Psoas muscle (tissue), 7 donors: ENCODE measurements at regions not wholly inside any gene's neighbourhood (a gene's known extent, or its start where the extent isn't known, plus 50 kb on each side); places are given as distances from the start of the nearest gene placed in this dataset.

Source experiments
- ATAC-seq, 4 donors: fragments of 200-7000 bp; cut with Tn5 transposase; one replicate each; pipeline ENCODE4 v1.9.1; 2020; ENCODE audit warnings: moderate library complexity in 3 of 4, mild to moderate bottlenecking in 2 of 4
- DNase-seq, 2 donors: peaks; one replicate each; pipeline ENCODE4 v3.0.0-alpha.2; 2020
- H3K27ac ChIP-seq: fragments of 200-600 bp; one replicate; pipeline ENCODE4 v1.8.0; 2022
- H3K27me3 ChIP-seq, 3 donors: fragments of 200-600 bp in 1 of 3; one replicate each; pipeline versions ENCODE4 v1.6.1 to v1.8.0; 2013 to 2022; ENCODE audit warnings: low read length in 2 of 3, mild to moderate bottlenecking in 2 of 3, moderate library complexity in 1 of 3; ENCODE audit not compliant: insufficient read depth in 3 of 3
- H3K36me3 ChIP-seq, 2 donors: fragments of 200-600 bp in 1 of 2; one replicate each; pipeline versions ENCODE4 v1.6.1 to v1.8.0; 2013 to 2022; ENCODE audit warnings: low read depth in 1 of 2, mild to moderate bottlenecking in 1 of 2, moderate library complexity in 1 of 2; ENCODE audit not compliant: insufficient read depth in 1 of 2
- H3K4me1 ChIP-seq: fragments of 200-600 bp; one replicate; pipeline ENCODE4 v1.8.0; 2022
- H3K4me3 ChIP-seq: fragments of 200-600 bp; one replicate; pipeline ENCODE4 v1.8.0; 2022; ENCODE audit warnings: mild to moderate bottlenecking
- H3K9me3 ChIP-seq: fragments of 200-600 bp; one replicate; pipeline ENCODE4 v1.8.0; 2022
- CTCF ChIP-seq: fragments of 200-600 bp; IDR thresholded peaks from one replicate; pipeline ENCODE4 v1.8.0; 2022; ENCODE audit warnings: antibody characterized with exemption
- WGBS, 3 donors: extraction: QIAGEN DNeasy Blood & Tissue Kit; methylation state at CpG; one replicate each; pipeline versions ENCODE4 v1.1.6 to v1.1.7; 2013; 5-methylcytosine and 5-hydroxymethylcytosine counted together
- intact Hi-C, 2 donors: fragments of 100-400 bp; cut with DNase I; formaldehyde crosslinking; loops; one replicate each; pipeline versions ENCODE4 v1.11.0 to v1.14.2; 2022
- donor health status: healthy with polysubstance abuse.
- donor health status: DM: no; HTN: no; CAD: no; lungs with moderate emphysema.
- donor health status: Bipolar disorder and iron deficiency.
- donor health status: healthy.
- donor health status: DM: yes; HTN: yes; CAD: no.
- donor health status: DM: no; HTN: no; CAD: no.
- donor health status: DM: yes; HTN: yes; CAD: no.

GRCh38 chr14:101352567-101352966 is 208.7 kb upstream of the DIO3 start:
- ATAC-seq, result no peak
- no peaks in the 10 kb centered on the region for H3K9me3 ChIP-seq
- intact Hi-C loops, result no loop called here
- H3K27ac ChIP-seq, result no peak overlapping the region
- no peak overlapping the region for H3K4me3 ChIP-seq
- WGBS, 3 donors, result 89 to 91% (median 91%) methylated on average over 8 of the region's 8 CpGs
- no peaks in the 10 kb centered on the region for H3K4me1 ChIP-seq
- H3K36me3 ChIP-seq, result no peaks in the 10 kb centered on the region
- DNase-seq, result no peak
- no peak for TF ChIP-seq CTCF
- peaks cover 0 to 2% (median 0%) of the 10 kb centered on the region in 3 donors for H3K27me3 ChIP-seq

GRCh38 chr14:101353422-101353821 is 207.9 kb upstream of the DIO3 start:
- H3K9me3 ChIP-seq, result no peaks in the 10 kb centered on the region
- ATAC-seq (no peak), DNase-seq (no peak)
- H3K36me3 ChIP-seq, result no peaks in the 10 kb centered on the region
- WGBS, 3 donors, result 75 to 83% (median 77%) methylated on average over 2 of the region's 2 CpGs
- intact Hi-C loops, result no loop called here
- H3K4me3 ChIP-seq, result no peak overlapping the region
- H3K4me1 ChIP-seq, result no peaks in the 10 kb centered on the region
- TF ChIP-seq CTCF, result no peak
- peaks cover 0 to under 1% (median 0%) of the 10 kb centered on the region in 3 donors for H3K27me3 ChIP-seq
- no peak overlapping the region for H3K27ac ChIP-seq

GRCh38 chr14:101354726-101355125 is 206.6 kb upstream of the DIO3 start:
- ATAC-seq (no peak), DNase-seq (no peak)
- intact Hi-C loops, result no loop called here

GRCh38 chr14:101355284-101355683 is 206.0 kb upstream of the DIO3 start:
- intact Hi-C loops, result no loop called here
- TF ChIP-seq CTCF, result no peak
- no peaks in the 10 kb centered on the region for H3K36me3 ChIP-seq
- H3K4me1 ChIP-seq, result no peaks in the 10 kb centered on the region
- no peaks in the 10 kb centered on the region for H3K9me3 ChIP-seq
- DNase-seq (no peak), ATAC-seq (no peak)
- peaks cover 0 to 12% (median 0%) of the 10 kb centered on the region in 3 donors for H3K27me3 ChIP-seq
- no peak overlapping the region for H3K4me3 ChIP-seq
- 76 to 79% (median 76%) methylated on average over 5 of the region's 5 CpGs for WGBS, 3 donors
- no peak overlapping the region for H3K27ac ChIP-seq

More at GRCh38 chr14:101354726-101355125, 206.6 kb upstream of the DIO3 start:
- H3K4me1 ChIP-seq, result no peaks in the 10 kb centered on the region
- H3K36me3 ChIP-seq, result no peaks in the 10 kb centered on the region
- 78 to 89% (median 87%) methylated on average over 2 of the region's 2 CpGs for WGBS, 3 donors
- H3K27ac ChIP-seq, result no peak overlapping the region
- no peak for TF ChIP-seq CTCF
- H3K27me3 ChIP-seq, result peaks cover 0 to 10% (median 0%) of the 10 kb centered on the region in 3 donors
- no peak overlapping the region for H3K4me3 ChIP-seq
- H3K9me3 ChIP-seq, result no peaks in the 10 kb centered on the region

GRCh38 chr14:101357038-101357437 is 204.3 kb upstream of the DIO3 start:
- no peak for ATAC-seq
- no peak for DNase-seq
- intact Hi-C loops, result no loop called here
- 90 to 93% (median 90%) methylated on average over 12 of the region's 12 CpGs for WGBS, 3 donors
- no peak for TF ChIP-seq CTCF
- no peak overlapping the region for H3K27ac ChIP-seq
- H3K4me3 ChIP-seq, result no peak overlapping the region
- no peaks in the 10 kb centered on the region for H3K36me3 ChIP-seq
- H3K27me3 ChIP-seq, result peaks cover 0 to 12% (median 2%) of the 10 kb centered on the region in 3 donors
- no peaks in the 10 kb centered on the region for H3K9me3 ChIP-seq
- no peaks in the 10 kb centered on the region for H3K4me1 ChIP-seq
